Type B pancreatic cell (in vitro differentiated cells): ENCODE measurements at regions not wholly inside any gene's neighbourhood (a gene's known extent, or its start where the extent isn't known, plus 50 kb on each side); places are given as distances from the start of the nearest gene placed in this dataset.

Experiments
- DNase-seq: peaks from one replicate; pipeline ENCODE4 v3.0.0; 2021; ENCODE audit warnings: mixed read lengths; ENCODE audit not compliant: unreplicated experiment; ENCODE audit errors: extremely low spot score
- H3K27ac Mint-ChIP-seq: 2 replicates; pipeline ENCODE4 v1.8.0; 2021; ENCODE audit warnings: mild to moderate bottlenecking, mixed read lengths
- H3K27me3 Mint-ChIP-seq: 2 replicates; pipeline ENCODE4 v1.8.0; 2021; ENCODE audit warnings: mixed read lengths
- H3K36me3 Mint-ChIP-seq: 2 replicates; pipeline ENCODE4 v1.8.0; 2021; ENCODE audit warnings: mixed read lengths
- H3K4me1 Mint-ChIP-seq: one replicate; pipeline ENCODE4 v1.8.0; 2021; ENCODE audit warnings: mixed read lengths; ENCODE audit not compliant: unreplicated experiment
- H3K4me3 Mint-ChIP-seq: 2 replicates; pipeline ENCODE4 v1.8.0; 2021; ENCODE audit warnings: mild to moderate bottlenecking, mixed read lengths
- H3K9me3 Mint-ChIP-seq: 2 replicates; pipeline ENCODE4 v1.8.0; 2021; ENCODE audit warnings: mixed read lengths
- TF ChIP-seq, protein P1 (sequence below): fragments of 200-600 bp; sonication (generic); conservative IDR thresholded peaks from 2 replicates; pipeline ENCODE4 v1.5.0; 2021; ENCODE audit warnings: antibody characterized with exemption, mild to moderate bottlenecking

DNA sequence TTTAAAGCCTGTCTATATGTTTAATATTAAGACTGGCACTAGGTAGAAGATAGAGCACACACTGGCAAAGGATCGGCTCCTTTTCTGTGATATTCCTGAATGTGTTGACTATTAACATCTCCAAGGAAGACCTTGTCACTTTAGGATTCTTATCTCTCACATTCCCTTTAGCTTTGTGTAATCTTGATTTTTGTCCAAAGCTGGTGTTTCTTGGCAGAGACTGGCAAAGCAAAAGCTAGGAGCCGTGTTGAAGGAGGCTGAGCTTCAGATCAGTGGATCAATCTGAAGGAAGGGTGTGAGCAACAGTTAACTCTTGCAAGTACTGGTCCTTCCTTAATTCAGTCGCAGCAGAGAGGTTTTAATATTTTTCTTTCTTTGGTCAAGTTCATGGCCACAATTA, 830.4 kb upstream of the ZNF608 start:
- H3K4me3 Mint-ChIP-seq, result no peak overlapping the region
- no peaks in the 10 kb centered on the region for H3K36me3 Mint-ChIP-seq
- H3K27ac Mint-ChIP-seq, result no peak overlapping the region
- H3K4me1 Mint-ChIP-seq, result peaks cover 44% of the 10 kb centered on the region
- DNase-seq, result no peak
- TF ChIP-seq, protein P1, sequence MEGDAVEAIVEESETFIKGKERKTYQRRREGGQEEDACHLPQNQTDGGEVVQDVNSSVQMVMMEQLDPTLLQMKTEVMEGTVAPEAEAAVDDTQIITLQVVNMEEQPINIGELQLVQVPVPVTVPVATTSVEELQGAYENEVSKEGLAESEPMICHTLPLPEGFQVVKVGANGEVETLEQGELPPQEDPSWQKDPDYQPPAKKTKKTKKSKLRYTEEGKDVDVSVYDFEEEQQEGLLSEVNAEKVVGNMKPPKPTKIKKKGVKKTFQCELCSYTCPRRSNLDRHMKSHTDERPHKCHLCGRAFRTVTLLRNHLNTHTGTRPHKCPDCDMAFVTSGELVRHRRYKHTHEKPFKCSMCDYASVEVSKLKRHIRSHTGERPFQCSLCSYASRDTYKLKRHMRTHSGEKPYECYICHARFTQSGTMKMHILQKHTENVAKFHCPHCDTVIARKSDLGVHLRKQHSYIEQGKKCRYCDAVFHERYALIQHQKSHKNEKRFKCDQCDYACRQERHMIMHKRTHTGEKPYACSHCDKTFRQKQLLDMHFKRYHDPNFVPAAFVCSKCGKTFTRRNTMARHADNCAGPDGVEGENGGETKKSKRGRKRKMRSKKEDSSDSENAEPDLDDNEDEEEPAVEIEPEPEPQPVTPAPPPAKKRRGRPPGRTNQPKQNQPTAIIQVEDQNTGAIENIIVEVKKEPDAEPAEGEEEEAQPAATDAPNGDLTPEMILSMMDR, result no peak
- peaks cover 5% of the 10 kb centered on the region for H3K9me3 Mint-ChIP-seq
- H3K27me3 Mint-ChIP-seq, result no peaks in the 10 kb centered on the region

DNA sequence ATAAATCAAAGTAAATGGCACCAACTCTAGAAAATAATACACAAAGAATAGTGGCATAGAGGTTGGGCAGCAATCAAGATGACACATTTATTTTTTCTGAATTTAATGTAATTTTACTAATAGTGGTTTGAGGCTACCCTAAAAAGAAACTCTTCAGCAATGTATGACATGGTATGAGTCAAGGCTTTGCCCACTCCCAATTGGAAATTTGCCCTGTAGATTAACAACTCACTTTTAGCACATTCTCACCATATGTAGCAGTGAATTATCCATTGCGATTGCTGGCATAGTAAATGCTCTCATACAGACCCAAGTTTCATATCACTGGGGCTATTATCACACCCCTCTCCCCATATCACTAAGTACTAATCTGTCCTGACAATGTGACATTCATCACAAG, 832.1 kb upstream of the ZNF608 start:
- Mint-ChIP-seq H3K27ac (no peak overlapping the region), H3K36me3 (no peaks in the 10 kb centered on the region), H3K4me3 (no peak overlapping the region), H3K9me3 (peaks cover 5% of the 10 kb centered on the region), H3K27me3 (no peaks in the 10 kb centered on the region), H3K4me1 (peaks cover 46% of the 10 kb centered on the region)
- TF ChIP-seq, protein P1, result no peak
- no peak for DNase-seq

DNA sequence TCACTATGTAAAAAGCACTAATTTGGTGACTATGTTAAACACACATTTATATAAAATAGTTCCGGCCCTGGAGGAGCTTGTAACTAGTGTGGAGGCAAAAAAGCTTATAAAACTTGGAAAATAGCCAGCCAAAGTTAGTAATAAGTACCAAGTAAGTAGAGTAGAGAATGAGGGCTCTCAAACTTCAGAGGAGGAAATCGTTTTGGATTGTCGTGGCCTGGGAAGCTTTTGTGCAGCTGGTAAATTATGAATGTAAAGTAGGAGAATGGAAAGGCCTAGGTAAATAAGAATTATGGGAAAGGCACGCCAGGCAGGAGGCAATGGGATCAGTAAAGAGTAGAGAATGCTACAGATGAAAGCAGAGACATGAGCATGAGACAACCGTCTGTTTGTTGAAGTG, 832.7 kb upstream of the ZNF608 start:
- H3K27ac Mint-ChIP-seq, result no peak overlapping the region
- peaks cover 44% of the 10 kb centered on the region for H3K4me1 Mint-ChIP-seq
- peaks cover 5% of the 10 kb centered on the region for H3K9me3 Mint-ChIP-seq
- H3K4me3 Mint-ChIP-seq, result no peak overlapping the region
- no peaks in the 10 kb centered on the region for H3K36me3 Mint-ChIP-seq
- DNase-seq, result no peak
- H3K27me3 Mint-ChIP-seq, result no peaks in the 10 kb centered on the region
- TF ChIP-seq, protein P1, result no peak

DNA sequence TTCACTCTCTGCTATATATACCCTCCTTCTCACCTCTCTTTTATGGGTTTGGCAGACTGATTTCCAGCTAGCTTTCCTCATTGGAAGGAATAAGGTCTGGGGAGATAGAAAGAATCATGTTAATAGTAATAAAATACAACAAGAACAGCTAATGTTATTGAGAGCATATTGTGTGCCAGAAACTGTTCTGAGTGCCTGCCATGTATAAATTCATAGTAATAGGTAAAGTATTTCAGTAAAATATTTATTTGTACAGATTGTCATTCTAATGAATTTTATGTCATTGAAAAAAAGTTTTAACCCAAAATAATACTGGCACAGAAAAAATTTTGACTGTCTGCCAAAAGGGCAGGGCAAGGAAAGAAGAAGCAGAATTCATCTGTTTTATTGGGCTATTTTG, 834.9 kb upstream of the ZNF608 start:
- Mint-ChIP-seq H3K27ac (no peak overlapping the region), H3K9me3 (peaks cover 5% of the 10 kb centered on the region), H3K36me3 (no peaks in the 10 kb centered on the region), H3K27me3 (peaks cover 3% of the 10 kb centered on the region), H3K4me1 (peaks cover 28% of the 10 kb centered on the region), H3K4me3 (no peak overlapping the region)
- DNase-seq, result no peak
- TF ChIP-seq, protein P1, result no peak

DNA sequence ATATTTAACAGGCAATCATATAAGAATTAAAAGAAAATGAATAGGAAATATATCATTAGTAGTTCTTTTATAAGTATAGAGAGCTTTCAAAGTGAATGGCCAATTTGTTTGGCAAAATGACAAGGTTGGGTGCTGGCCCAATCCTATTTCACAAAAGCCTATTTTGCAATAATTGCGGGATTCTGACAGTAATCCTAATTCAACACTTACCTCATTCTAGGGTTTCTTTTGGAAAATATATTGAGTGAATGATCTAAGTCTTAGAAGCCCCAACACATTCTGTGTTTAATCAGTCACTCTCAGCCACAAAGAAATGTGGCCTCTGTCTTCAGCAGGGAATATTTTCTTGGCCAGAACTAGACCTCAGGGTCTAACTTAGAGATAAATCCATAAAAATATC, 835.9 kb upstream of the ZNF608 start:
- Mint-ChIP-seq H3K27me3 (peaks cover 3% of the 10 kb centered on the region), H3K36me3 (no peaks in the 10 kb centered on the region), H3K27ac (no peak overlapping the region), H3K9me3 (peaks cover 10% of the 10 kb centered on the region), H3K4me1 (peaks cover 22% of the 10 kb centered on the region), H3K4me3 (no peak overlapping the region)
- DNase-seq, result no peak
- TF ChIP-seq, protein P1, result no peak
